Naive thymus-derived CD4-positive, alpha-beta T cell (primary cell): ENCODE measurements at regions not wholly inside any gene's neighbourhood (a gene's known extent, or its start where the extent isn't known, plus 50 kb on each side); places are given as distances from the start of the nearest gene placed in this dataset.

Source experiments
- ATAC-seq: fragments of 150-1000 bp; cut with Tn5 transposase; 2 replicates; pipeline ENCODE4 v1.10.0; 2021; ENCODE audit warnings: mild to moderate bottlenecking, moderate library complexity
- CTCF ChIA-PET: fragments of 350-600 bp; sonication (Branson Sonifier 250); formaldehyde crosslinking; loops from one replicate; lab custom pipeline; 2021; ENCODE audit warnings: antibody characterized with exemption; lab: Charles Lee
- POLR2A ChIA-PET: fragments of 350-600 bp; sonication (Branson Sonifier 250); formaldehyde crosslinking; loops from one replicate; lab custom pipeline; 2021; ENCODE audit warnings: antibody characterized with exemption, inconsistent platforms; lab: Charles Lee
- DNase-seq, 9 donors: peaks; one replicate each; pipeline versions ENCODE4 v3.0.0 to v3.0.0-alpha.2; 2020 to 2022; ENCODE audit warnings: mixed read lengths in 1 of 9
- H3K27ac ChIP-seq: one replicate; pipeline ENCODE4 v1.7.0; 2013; ENCODE audit warnings: mild to moderate bottlenecking, low read depth, low read length, moderate library complexity
- H3K27me3 ChIP-seq, 2 donors: one replicate each; pipeline ENCODE4 v1.7.0; 2013; ENCODE audit warnings: low read length in 2 of 2, mild to moderate bottlenecking in 2 of 2, moderate library complexity in 2 of 2; ENCODE audit not compliant: control insufficient read depth in 2 of 2, insufficient read depth in 2 of 2
- H3K36me3 ChIP-seq, 3 experiments: 1 replicate in 2 of 3; 2 replicates in 1 of 3; pipeline ENCODE4 v1.7.0; 2013; ENCODE audit warnings: low read length in 3 of 3, mild to moderate bottlenecking in 3 of 3, moderate library complexity in 1 of 3; ENCODE audit not compliant: insufficient read depth in 3 of 3, control insufficient read depth in 2 of 3
- H3K4me1 ChIP-seq, 2 donors: one replicate each; pipeline ENCODE4 v1.7.0; 2013; ENCODE audit warnings: low read length in 2 of 2, mild to moderate bottlenecking in 2 of 2, moderate library complexity in 1 of 2; ENCODE audit not compliant: control insufficient read depth in 2 of 2, insufficient read depth in 2 of 2
- H3K4me3 ChIP-seq: 2 replicates; pipeline ENCODE4 v1.7.0; 2013; ENCODE audit warnings: mild to moderate bottlenecking, low read length
- H3K9me3 ChIP-seq, 3 experiments: 1 replicate in 2 of 3; 2 replicates in 1 of 3; pipeline ENCODE4 v1.7.0; 2013; ENCODE audit warnings: low read length in 3 of 3; ENCODE audit not compliant: control insufficient read depth in 2 of 3
- H3K27ac Mint-ChIP-seq, 9 donors: one replicate each; pipeline ENCODE4 v1.8.0; 2020 to 2022; ENCODE audit warnings: mixed read lengths in 9 of 9, mild to moderate bottlenecking in 8 of 9, moderate library complexity in 5 of 9, inconsistent platforms in 2 of 9
- H3K27me3 Mint-ChIP-seq, 5 donors: one replicate each; pipeline ENCODE4 v1.8.0; 2021 to 2022; ENCODE audit warnings: mixed read lengths in 5 of 5, mild to moderate bottlenecking in 1 of 5
- H3K36me3 Mint-ChIP-seq, 5 donors: one replicate each; pipeline ENCODE4 v1.8.0; 2020 to 2022; ENCODE audit warnings: mixed read lengths in 5 of 5, mild to moderate bottlenecking in 3 of 5, inconsistent platforms in 1 of 5
- H3K4me1 Mint-ChIP-seq, 7 donors: one replicate each; pipeline ENCODE4 v1.8.0; 2020 to 2022; ENCODE audit warnings: mixed read lengths in 7 of 7, mild to moderate bottlenecking in 3 of 7, inconsistent platforms in 1 of 7
- H3K4me3 Mint-ChIP-seq, 10 donors: one replicate each; pipeline ENCODE4 v1.8.0; 2020 to 2022; ENCODE audit warnings: mild to moderate bottlenecking in 10 of 10, mixed read lengths in 10 of 10, moderate library complexity in 6 of 10, inconsistent platforms in 2 of 10
- H3K9me3 Mint-ChIP-seq, 11 donors: one replicate each; pipeline ENCODE4 v1.8.0; 2020 to 2022; ENCODE audit warnings: mixed read lengths in 11 of 11, mild to moderate bottlenecking in 4 of 11, inconsistent platforms in 1 of 11, moderate library complexity in 1 of 11
- intact Hi-C, 2 donors: fragments of 100-400 bp; cut with micrococcal nuclease; formaldehyde crosslinking; loops; one replicate each; pipeline ENCODE4 v1.15.1; 2023

DNA sequence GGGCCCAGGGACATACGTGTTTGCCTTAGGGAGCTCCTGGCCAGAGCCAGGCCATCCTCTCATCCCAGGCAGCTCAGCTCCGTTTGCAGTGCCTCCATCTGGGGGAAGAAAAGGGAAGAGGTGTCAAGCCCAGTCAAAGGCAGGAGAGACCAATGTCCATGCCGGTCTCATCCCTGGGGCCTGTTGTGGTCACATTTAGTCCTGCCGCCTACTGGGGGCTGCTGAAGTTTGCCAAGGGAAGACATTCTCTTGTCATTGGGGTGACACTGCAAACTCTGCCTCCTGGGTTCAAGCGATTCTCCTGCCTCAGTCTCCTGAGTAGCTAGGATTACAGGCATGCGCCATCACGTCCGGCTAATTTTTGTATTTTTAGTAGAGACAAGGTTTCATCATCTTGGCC lies 195.2 kb downstream of the UQCRFS1 start:
- DNase-seq (no peak), ATAC-seq (no peak)
- no peaks in the 10 kb centered on the region for H3K36me3 Mint-ChIP-seq
- Histone ChIP-seq H3K4me3 (no peak overlapping the region), H3K36me3 (no peaks in the 10 kb centered on the region), H3K27me3 (peaks cover 0 to 3% of the 10 kb centered on the region in 2 donors), H3K27ac (no peak overlapping the region), H3K4me1 (no peaks in the 10 kb centered on the region), H3K9me3 (no peaks in the 10 kb centered on the region)
- peaks cover 0 to 5% (median 0%) of the 10 kb centered on the region in 7 donors for H3K4me1 Mint-ChIP-seq
- CTCF ChIA-PET = no interaction called here
- H3K27me3 Mint-ChIP-seq = peaks cover 0 to 44% (median 6%) of the 10 kb centered on the region in 5 donors
- intact Hi-C loops = no loop called here
- no peak overlapping the region for H3K27ac Mint-ChIP-seq
- POLR2A ChIA-PET = no interaction called here
- no peak overlapping the region for H3K4me3 Mint-ChIP-seq
- H3K9me3 Mint-ChIP-seq = peaks cover 0 to 2% (median 0%) of the 10 kb centered on the region in 11 donors

DNA sequence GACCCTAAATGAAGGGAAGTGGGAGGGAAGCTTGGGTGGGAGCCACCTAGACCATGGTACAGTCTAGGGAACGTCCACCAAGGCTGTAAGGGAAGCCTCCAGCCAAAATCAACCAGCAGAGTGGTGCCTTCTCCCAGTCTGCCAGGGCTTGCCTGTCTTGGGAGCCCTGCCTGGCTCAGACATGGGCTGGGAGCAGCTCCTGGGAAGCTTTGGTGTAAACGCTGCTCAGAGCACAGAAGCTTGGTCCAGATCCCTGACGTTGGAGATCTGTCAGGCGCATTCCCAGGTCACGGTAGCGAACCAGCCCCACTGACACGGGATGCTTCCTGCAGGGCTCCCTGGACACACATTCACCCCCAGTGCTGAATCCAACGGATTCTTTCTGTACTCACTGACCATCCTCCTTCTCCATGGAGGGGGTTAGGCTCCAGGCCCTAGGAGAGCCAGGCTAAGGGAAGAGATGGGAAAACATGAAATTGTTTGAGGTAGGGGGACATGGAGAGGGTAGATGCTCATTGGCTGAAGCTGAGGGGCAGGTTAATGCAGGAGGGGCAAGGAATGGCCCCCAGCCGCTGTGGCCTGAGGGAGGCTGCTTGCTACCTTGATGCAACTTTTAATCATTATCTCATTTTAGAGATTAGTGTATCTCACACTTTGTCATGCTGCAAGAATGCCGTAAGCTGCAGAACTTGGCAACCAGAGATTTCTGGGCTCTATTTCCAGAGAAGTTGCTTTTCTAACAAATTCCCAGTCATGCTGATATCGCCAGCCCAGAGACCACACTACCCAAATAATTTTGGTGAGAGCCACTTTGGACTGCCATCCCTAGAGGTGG lies 195.8 kb downstream of the UQCRFS1 start:
- Mint-ChIP-seq H3K4me3 (no peak overlapping the region), H3K36me3 (no peaks in the 10 kb centered on the region), H3K4me1 (peaks cover 0 to 5% (median 0%) of the 10 kb centered on the region in 7 donors), H3K27ac (no peak overlapping the region), H3K27me3 (peaks cover 0 to 44% (median 6%) of the 10 kb centered on the region in 5 donors), H3K9me3 (peaks cover 0 to 2% (median 0%) of the 10 kb centered on the region in 11 donors)
- Histone ChIP-seq H3K27me3 (peaks cover 0 to 3% of the 10 kb centered on the region in 2 donors), H3K27ac (no peak overlapping the region), H3K4me3 (no peak overlapping the region), H3K9me3 (no peaks in the 10 kb centered on the region), H3K36me3 (no peaks in the 10 kb centered on the region), H3K4me1 (no peaks in the 10 kb centered on the region)
- intact Hi-C loops = no loop called here
- POLR2A ChIA-PET = no interaction called here
- CTCF ChIA-PET = no interaction called here
- no peak for ATAC-seq
- no peak for DNase-seq

DNA sequence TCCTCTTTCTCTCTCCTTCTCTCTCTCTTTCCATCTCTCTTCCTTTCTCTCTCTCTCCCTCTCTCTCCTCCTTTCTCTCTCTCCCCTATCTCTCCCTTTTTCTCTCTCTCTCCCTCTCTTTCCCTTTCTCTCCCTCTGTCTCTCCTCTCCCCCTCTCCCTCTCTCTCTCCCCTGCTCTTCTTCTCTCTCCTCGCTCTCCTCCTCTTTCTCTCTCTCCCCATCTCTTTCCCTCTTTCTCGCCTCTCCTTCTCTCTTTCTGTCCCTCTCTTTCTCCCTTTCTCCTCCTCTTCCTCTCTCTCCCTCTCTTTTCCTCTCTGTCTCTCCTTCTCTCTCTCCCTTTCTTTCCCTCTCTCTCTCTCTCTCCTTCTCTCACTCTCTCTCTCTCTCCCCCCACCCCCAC lies 196.6 kb downstream of the UQCRFS1 start:
- H3K4me1 Mint-ChIP-seq = peaks cover 0 to 5% (median 0%) of the 10 kb centered on the region in 7 donors
- H3K27me3 Mint-ChIP-seq = peaks cover 0 to 44% (median 6%) of the 10 kb centered on the region in 5 donors
- no peak overlapping the region for H3K27ac Mint-ChIP-seq
- DNase-seq (no peak), ATAC-seq (no peak)
- ChIA-PET CTCF (no interaction called here), POLR2A (no interaction called here)
- H3K9me3 Mint-ChIP-seq = peaks cover 0 to 2% (median 0%) of the 10 kb centered on the region in 11 donors
- Histone ChIP-seq H3K4me3 (no peak overlapping the region), H3K4me1 (no peaks in the 10 kb centered on the region), H3K27me3 (peaks cover 0 to 3% of the 10 kb centered on the region in 2 donors), H3K9me3 (no peaks in the 10 kb centered on the region), H3K36me3 (no peaks in the 10 kb centered on the region), H3K27ac (no peak overlapping the region)
- no peak overlapping the region for H3K4me3 Mint-ChIP-seq
- H3K36me3 Mint-ChIP-seq = no peaks in the 10 kb centered on the region
- intact Hi-C loops = no loop called here

- intact Hi-C loops = no loop called here
- peaks cover 0 to 5% (median 0%) of the 10 kb centered on the region in 7 donors for H3K4me1 Mint-ChIP-seq
- Histone ChIP-seq H3K36me3 (no peaks in the 10 kb centered on the region), H3K4me1 (no peaks in the 10 kb centered on the region), H3K27ac (no peak overlapping the region), H3K9me3 (no peaks in the 10 kb centered on the region), H3K27me3 (peaks cover 0 to 3% of the 10 kb centered on the region in 2 donors), H3K4me3 (no peak overlapping the region)
- ATAC-seq (no peak), DNase-seq (no peak)
- no peaks in the 10 kb centered on the region for H3K36me3 Mint-ChIP-seq
- ChIA-PET CTCF (no interaction called here), POLR2A (no interaction called here)
- H3K9me3 Mint-ChIP-seq = peaks cover 0 to 2% (median 0%) of the 10 kb centered on the region in 11 donors
- H3K27ac Mint-ChIP-seq = no peak overlapping the region
- H3K27me3 Mint-ChIP-seq = peaks cover 0 to 41% (median 6%) of the 10 kb centered on the region in 5 donors
- no peak overlapping the region for H3K4me3 Mint-ChIP-seq
Observed at GRCh38 chr19:29015569-29015968, 197.4 kb downstream of the UQCRFS1 start.

GRCh38 chr19:29014857-29015436 lies 198.0 kb downstream of the UQCRFS1 start:
- CTCF ChIA-PET = no interaction called here
- peaks cover 0 to 5% (median 0%) of the 10 kb centered on the region in 7 donors for H3K4me1 Mint-ChIP-seq
- POLR2A ChIA-PET = no interaction called here

GRCh38 chr19:29013988-29014387 lies 199.0 kb downstream of the UQCRFS1 start:
- Mint-ChIP-seq H3K4me1 (peaks cover 0 to 5% (median 0%) of the 10 kb centered on the region in 7 donors), H3K36me3 (no peaks in the 10 kb centered on the region), H3K4me3 (no peak overlapping the region), H3K27ac (no peak overlapping the region), H3K27me3 (peaks cover 0 to 37% (median 6%) of the 10 kb centered on the region in 5 donors), H3K9me3 (peaks cover 0 to 3% (median 0%) of the 10 kb centered on the region in 11 donors)
- H3K27ac ChIP-seq = no peak overlapping the region
- intact Hi-C loops = no loop called here
- POLR2A ChIA-PET = no interaction called here
- H3K9me3 ChIP-seq = no peaks in the 10 kb centered on the region
- ATAC-seq (no peak), DNase-seq (no peak)
- H3K27me3 ChIP-seq = peaks cover 0 to 3% of the 10 kb centered on the region in 2 donors
- CTCF ChIA-PET = no interaction called here
- H3K4me1 ChIP-seq = no peaks in the 10 kb centered on the region
- H3K36me3 ChIP-seq = no peaks in the 10 kb centered on the region
- H3K4me3 ChIP-seq = no peak overlapping the region

More at GRCh38 chr19:29014857-29015436, 198.0 kb downstream of the UQCRFS1 start:
- intact Hi-C loops = no loop called here
- Histone ChIP-seq H3K27me3 (peaks cover 0 to 3% of the 10 kb centered on the region in 2 donors), H3K36me3 (no peaks in the 10 kb centered on the region), H3K4me3 (no peak overlapping the region), H3K4me1 (no peaks in the 10 kb centered on the region), H3K9me3 (no peaks in the 10 kb centered on the region), H3K27ac (no peak overlapping the region)
- no peak for DNase-seq
- no peaks in the 10 kb centered on the region for H3K36me3 Mint-ChIP-seq
- no peak overlapping the region for H3K4me3 Mint-ChIP-seq
- no peak for ATAC-seq
- peaks cover 0 to 39% (median 6%) of the 10 kb centered on the region in 5 donors for H3K27me3 Mint-ChIP-seq
- peak overlapping the region in 1 of 9 donors; percentile 33 for H3K27ac Mint-ChIP-seq
- peaks cover 0 to 2% (median 0%) of the 10 kb centered on the region in 11 donors for H3K9me3 Mint-ChIP-seq
